HepG2 (cell line): ENCODE measurements at regions not wholly inside any gene's neighbourhood (a gene's known extent, or its start where the extent isn't known, plus 50 kb on each side); places are given as distances from the start of the nearest gene placed in this dataset.

ENCODE experiments used
- ATM ChIP-seq: fragments of 450-650 bp; IDR thresholded peaks from 2 replicates; pipeline ENCODE4 v1.7.1; 2017; ENCODE audit warnings: mild to moderate bottlenecking, borderline replicate concordance
- KLF15 ChIP-seq: sonication (generic); formaldehyde crosslinking; IDR thresholded peaks from 2 replicates; pipeline ENCODE4 v1.8.1; 2023; ENCODE audit warnings: borderline replicate concordance, mild to moderate bottlenecking, inconsistent platforms, missing genetic modification reagents, mixed read lengths
- RAD51 ChIP-seq: fragments of 450-650 bp; IDR thresholded peaks from 2 replicates; pipeline ENCODE4 v1.6.1; 2016; ENCODE audit warnings: borderline replicate concordance
- TF ChIP-seq, protein P1 (sequence below): sonication (generic); formaldehyde crosslinking; IDR thresholded peaks from 2 replicates; pipeline ENCODE4 v1.5.1; 2020; ENCODE audit warnings: mild to moderate bottlenecking, missing genetic modification reagents
- TF ChIP-seq, protein P2 (sequence below): sonication (generic); formaldehyde crosslinking; conservative IDR thresholded peaks from 2 replicates; pipeline ENCODE4 v1.5.0; 2020; ENCODE audit warnings: missing genetic modification reagents
- TF ChIP-seq, protein P3 (sequence below): sonication (generic); formaldehyde crosslinking; IDR thresholded peaks from 2 replicates; pipeline ENCODE4 v1.4.0; 2020; ENCODE audit warnings: missing genetic modification reagents

DNA sequence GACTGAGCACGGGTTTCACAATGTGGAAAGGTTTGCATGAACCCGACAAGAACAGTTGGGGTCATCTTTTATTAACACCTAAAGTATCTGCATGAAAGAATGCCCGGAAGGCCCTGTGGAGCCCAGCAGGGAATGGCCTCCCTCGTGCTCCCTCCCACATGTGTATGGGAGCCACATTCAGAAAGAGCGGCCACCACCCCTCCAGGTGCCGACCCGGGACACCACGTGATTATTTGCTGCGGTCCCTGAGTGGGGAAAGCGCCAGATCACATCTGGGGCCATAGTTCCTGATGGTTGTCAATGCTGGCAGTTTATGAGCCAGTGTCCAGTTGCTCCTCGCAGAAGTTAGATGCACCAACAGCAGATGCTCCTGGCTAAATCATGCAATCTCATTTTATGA lies 571.4 kb downstream of the TCERG1L start (continued):
- TF ChIP-seq, protein P1, sequence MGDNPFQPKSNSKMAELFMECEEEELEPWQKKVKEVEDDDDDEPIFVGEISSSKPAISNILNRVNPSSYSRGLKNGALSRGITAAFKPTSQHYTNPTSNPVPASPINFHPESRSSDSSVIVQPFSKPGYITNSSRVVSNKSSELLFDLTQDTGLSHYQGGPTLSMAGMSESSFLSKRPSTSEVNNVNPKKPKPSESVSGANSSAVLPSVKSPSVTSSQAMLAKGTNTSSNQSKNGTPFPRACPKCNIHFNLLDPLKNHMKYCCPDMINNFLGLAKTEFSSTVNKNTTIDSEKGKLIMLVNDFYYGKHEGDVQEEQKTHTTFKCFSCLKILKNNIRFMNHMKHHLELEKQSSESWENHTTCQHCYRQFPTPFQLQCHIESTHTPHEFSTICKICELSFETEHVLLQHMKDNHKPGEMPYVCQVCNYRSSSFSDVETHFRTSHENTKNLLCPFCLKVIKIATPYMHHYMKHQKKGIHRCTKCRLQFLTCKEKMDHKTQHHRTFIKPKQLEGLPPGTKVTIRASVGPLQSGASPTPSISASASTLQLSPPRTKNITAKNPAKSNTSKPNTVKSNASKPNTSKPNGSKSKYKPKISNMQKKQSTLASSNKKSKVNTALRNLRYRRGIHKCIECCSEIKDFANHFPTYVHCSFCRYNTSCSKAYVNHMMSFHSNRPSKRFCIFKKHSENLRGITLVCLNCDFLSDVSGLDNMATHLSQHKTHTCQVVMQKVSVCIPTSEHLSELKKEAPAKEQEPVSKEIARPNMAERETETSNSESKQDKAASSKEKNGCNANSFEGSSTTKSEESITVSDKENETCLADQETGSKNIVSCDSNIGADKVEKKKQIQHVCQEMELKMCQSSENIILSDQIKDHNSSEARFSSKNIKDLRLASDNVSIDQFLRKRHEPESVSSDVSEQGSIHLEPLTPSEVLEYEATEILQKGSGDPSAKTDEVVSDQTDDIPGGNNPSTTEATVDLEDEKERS (CRISPR knock-in tag), result no peak
- TF ChIP-seq, protein P2, sequence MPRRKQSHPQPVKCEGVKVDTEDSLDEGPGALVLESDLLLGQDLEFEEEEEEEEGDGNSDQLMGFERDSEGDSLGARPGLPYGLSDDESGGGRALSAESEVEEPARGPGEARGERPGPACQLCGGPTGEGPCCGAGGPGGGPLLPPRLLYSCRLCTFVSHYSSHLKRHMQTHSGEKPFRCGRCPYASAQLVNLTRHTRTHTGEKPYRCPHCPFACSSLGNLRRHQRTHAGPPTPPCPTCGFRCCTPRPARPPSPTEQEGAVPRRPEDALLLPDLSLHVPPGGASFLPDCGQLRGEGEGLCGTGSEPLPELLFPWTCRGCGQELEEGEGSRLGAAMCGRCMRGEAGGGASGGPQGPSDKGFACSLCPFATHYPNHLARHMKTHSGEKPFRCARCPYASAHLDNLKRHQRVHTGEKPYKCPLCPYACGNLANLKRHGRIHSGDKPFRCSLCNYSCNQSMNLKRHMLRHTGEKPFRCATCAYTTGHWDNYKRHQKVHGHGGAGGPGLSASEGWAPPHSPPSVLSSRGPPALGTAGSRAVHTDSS (CRISPR knock-in tag), result no peak
- TF ChIP-seq, protein P3, sequence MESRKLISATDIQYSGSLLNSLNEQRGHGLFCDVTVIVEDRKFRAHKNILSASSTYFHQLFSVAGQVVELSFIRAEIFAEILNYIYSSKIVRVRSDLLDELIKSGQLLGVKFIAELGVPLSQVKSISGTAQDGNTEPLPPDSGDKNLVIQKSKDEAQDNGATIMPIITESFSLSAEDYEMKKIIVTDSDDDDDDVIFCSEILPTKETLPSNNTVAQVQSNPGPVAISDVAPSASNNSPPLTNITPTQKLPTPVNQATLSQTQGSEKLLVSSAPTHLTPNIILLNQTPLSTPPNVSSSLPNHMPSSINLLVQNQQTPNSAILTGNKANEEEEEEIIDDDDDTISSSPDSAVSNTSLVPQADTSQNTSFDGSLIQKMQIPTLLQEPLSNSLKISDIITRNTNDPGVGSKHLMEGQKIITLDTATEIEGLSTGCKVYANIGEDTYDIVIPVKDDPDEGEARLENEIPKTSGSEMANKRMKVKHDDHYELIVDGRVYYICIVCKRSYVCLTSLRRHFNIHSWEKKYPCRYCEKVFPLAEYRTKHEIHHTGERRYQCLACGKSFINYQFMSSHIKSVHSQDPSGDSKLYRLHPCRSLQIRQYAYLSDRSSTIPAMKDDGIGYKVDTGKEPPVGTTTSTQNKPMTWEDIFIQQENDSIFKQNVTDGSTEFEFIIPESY (CRISPR knock-in tag), result no peak
- TF ChIP-seq ATM (no peak), KLF15 (CRISPR knock-in tag) (no peak), RAD51 (no peak)
